HG03565 (cell line): ENCODE measurements at regions not wholly inside any gene's neighbourhood (a gene's known extent, or its start where the extent isn't known, plus 50 kb on each side); places are given as distances from the start of the nearest gene placed in this dataset.

ENCODE experiments used
- ATAC-seq: cut with Tn5 transposase; IDR thresholded peaks from one replicate; pipeline ENCODE4 v1.9.1; 2021; ENCODE audit warnings: mild to moderate bottlenecking, moderate library complexity; ENCODE audit not compliant: unreplicated experiment

DNA sequence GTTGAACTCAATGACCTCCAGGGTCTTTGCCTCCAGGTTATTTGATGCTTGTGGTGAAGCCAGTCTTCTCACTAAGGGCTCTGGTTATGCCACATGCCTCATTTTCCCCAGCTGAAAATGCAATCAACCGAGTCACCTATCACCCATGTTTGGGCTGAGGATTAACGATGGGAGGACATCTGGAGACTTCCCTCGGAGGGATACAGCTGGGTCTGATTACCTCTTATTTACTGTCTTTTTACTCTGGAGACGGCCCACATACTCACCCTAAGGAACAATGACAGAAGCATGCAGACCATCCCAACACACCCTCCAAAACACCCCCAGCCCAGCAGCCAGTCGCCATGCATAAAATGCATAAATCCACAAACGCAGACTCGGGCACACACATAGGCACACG, 187.4 kb downstream of the OPA1 start:
- no peak for ATAC-seq

DNA sequence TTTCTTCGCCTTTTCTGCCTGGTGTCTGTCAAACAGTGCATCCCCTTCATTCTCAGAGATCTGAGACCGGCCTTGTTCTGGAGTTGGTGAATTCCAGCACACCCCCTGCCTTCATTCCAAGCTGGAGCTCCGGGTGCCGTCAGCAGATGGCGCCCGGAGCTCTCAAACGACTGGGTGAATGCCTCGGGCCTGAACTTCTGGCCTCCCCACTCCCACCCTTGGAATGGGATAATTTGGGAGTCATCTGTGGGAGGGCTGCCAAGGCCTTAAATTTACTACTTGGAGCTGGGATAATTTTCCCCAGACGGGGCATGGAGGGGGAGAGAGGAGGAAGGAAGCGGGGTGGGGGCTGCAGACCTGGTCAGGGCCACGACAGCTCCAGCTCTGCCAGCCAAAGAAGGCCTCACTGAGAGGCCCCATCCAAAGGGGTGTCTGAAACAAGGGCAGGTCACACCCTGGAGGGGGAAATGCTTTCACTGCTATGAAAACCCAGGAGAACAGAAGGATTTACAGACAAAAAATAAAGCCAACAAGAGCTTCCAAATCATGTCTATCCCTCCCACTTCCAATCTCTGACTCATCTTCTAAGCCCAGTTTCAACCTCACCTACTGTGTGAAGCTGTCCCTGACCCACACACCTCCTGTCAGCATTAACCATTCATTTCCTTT, 187.9 kb downstream of the OPA1 start:
- no peak for ATAC-seq

DNA sequence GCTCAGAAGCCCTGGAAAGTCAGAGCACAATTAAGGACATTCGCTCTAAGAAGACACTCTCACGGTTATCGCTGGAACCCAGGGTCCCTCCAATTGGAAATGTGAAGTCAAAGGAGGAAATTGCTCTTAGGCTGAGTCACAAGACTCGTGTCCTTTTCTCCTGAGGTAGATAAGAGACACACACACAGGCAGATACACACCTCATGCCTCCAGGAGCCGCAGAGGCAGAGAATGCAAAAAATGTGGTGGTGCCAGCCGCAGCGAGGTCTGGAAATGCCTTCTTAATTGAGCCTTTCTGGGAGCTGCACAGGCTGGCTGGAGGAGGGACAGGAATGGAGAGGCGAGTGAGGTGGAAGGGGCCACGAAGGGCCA, 189.3 kb downstream of the OPA1 start:
- no peak for ATAC-seq

GRCh38 chr3:193782747-193783146, 189.7 kb downstream of the OPA1 start:
- ATAC-seq = no peak

DNA sequence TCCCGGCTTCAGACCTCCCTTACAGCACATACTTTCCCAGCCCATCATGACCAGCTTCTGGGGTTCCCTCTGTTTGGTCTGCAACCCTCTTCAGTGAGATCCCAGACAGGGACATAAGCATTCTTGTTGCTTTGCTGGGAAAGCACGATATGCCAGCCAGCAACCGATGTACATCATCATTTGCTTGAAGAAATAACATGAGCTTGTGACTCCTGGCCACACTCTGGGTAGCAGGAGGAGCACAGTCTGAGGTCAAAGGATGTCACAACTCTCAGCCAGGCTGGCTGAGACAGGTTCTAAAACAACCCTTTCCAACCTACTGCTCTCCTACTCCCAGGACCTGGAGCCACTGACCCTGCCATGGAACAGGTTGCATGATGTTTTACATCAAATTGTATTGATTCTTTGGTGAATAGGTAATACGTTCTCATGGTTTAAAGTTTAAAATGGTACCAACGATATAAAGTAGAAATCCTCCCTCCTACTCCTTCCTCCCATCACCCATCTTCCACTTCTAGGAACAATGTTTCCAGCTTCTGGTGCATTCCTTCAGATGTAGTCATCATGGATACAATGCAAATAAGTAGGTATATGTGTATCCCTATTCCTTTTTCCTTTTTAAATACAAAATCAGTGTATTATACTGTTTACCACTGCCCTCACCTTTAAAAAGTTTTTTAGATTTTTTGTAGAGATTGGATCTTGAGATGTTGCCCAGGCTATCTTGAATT, 190.3 kb downstream of the OPA1 start:
- ATAC-seq = no peak

GRCh38 chr3:193784822-193785221, 191.8 kb downstream of the OPA1 start:
- ATAC-seq = no peak

GRCh38 chr3:193787496-193787870, 194.5 kb downstream of the OPA1 start:
- no peak for ATAC-seq

GRCh38 chr3:193788189-193788991, 195.4 kb downstream of the OPA1 start:
- ATAC-seq = peak; percentile 53

DNA sequence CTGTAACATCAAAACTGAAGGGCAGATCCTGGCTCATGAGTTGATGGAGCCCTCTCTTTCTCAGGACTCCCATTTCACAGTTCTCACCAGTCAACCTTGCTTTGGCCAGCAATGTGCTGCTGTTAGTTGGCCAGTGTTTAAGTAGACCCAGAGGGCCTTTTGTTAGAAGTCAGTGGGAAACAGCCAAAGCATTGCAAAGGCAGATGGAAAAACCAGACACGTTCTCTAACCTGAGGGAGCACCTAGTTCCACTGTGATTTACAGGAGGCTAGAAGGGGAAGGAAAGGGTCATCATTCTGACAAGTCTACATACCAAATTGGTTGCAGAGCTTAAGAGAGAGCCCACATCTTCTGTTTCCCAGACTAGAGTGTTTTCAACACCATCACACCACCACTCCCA, 196.4 kb downstream of the OPA1 start:
- no peak for ATAC-seq

DNA sequence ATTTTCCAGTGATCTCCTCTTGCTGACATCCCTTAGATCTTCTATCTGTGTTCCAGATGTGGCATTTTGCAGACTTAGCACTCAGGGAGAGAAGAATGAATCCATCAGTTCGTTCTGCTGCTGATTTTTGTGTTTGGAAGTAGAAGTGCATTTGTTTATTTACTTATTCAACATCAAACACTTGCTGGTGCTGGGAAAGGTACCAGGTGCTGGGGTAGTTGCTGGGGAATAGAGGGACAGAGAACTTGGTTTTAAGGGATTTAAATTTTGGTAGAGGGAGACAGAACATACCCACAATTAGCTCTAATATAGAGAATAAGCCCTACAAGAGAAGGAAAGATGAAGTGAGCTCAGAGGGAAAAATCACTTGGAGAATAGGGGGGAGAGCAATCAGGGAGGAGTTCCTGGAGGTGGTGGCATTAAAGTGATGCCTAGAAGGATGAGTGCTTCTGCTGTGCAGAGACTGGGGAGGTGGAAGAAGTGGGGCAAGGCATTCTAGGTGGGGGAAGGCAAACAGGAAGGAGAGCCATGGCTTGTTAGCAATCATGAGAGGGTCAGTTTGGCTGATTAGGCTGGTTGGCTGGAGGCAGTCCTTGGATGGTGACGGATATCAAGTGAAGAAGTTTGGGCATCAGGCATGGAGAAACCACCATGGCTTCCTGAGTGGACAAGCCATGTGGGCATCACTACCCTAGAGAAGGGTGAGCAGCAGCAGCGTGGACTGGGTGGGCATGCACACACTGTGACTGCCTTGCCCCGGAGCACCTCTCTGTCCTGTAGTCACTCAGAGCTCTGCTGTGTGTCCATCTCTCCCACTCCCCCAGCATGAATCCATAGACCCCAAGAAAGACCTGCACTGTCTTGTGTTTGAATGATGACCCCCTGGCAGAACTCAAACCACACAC, 197.3 kb downstream of the OPA1 start:
- no peak for ATAC-seq

DNA sequence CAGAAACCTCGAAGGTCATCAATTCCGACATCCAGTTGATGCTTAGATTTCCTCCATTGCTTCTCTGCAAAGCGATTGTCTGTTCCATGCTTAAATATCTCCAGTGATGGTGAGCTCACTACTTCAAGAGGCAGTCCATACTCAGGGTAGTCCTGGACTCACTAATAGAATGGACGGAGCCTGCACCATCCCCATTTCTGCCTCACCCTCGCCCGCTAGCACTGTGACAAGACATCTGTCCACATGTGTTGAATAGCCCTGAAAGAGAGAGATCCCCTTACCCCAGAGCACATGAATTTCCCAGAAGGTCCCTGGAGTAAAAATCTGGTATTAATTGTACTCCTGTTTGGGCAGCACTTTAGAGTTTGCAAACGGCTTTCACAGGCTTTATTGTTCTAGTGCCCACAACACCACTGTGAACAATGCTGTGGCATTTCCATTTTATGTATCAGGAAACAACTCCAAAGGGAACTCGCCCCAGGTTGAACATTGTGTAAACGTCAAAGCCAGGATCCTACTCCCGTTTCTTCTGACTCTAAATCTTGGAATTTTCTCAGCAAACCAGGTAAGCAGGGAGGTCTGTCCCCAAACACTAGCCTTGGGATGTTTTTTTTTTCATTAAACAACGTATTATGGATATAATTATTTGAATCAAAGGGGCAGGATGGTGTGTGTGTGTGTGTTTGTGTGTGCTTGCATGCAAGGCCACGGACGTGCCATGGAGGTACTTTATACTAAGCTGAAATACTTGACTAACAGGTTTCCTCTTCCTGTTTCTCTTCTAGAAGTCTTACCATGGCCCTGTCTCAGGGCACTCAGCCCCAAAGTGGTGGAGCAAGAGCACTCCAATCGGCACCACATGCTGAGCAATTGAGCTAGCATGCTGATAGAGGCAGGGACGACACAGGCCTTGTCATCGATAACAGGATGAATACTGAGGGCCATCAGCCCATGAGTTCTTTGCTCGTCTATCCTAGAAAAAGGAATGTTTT, 198.3 kb downstream of the OPA1 start:
- ATAC-seq = no peak

DNA sequence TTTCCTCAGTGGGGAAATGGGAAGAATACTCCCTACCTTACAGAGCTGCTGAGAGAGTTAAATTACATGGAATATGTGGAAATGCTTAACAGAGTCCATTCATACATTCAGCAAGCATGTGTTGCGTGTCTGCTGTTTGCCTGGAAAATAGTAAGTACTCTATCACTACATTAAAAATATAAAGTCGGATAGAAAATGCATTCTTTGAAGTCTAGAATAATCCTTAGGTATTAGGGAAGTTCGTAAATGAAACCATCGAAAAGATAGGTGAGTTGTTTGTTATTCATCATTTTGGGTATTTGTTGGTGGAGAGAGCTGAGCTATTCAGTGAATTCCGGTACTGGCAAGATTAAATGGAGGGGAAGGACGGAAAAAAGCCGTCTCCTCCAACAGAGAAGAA, 200.1 kb downstream of the OPA1 start:
- ATAC-seq = no peak

DNA sequence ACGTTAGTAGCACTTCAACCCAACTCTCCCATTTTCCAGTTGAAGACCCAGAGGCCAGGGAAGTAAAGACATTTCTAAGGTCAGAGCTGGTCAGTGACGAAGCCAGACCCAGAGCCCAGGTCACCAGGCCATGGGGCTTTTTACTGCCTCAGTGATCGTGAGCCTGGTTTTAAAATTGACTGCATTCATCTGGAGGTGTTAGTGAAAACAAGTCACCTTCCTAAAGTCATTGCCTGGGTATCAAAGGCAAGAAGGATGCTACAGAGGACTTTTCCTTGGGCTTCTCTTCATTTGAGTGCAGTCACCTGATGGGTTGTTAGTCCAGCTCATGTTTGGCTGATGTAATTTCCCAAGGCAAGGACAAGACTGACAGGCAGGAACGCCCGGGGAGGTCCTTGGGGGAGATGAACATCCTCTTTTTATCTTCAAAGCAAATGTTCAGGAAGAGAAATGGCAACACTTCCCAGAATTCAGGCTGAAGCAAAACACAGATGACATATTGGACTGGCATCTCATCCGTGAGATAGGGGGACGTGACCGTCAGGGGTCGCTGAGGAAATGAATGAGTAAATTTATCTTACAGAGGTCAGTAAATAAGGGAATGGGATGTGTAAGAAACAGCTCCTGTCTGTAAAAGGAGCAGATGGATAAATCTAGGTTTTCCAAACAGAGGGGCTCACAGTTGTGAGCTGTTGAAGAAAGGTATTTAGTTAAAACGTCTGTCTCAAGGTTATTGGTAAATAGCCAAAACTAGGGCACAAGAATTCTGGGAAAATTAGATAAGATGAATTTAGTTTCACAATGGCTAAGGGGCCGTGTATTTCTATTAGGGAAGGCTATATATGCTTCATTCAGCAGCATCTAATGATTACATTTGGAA, 201.2 kb downstream of the OPA1 start:
- no peak for ATAC-seq

- ATAC-seq = no peak
Measured at GRCh38 chr3:193795062-193795690, 202.2 kb downstream of the OPA1 start.

DNA sequence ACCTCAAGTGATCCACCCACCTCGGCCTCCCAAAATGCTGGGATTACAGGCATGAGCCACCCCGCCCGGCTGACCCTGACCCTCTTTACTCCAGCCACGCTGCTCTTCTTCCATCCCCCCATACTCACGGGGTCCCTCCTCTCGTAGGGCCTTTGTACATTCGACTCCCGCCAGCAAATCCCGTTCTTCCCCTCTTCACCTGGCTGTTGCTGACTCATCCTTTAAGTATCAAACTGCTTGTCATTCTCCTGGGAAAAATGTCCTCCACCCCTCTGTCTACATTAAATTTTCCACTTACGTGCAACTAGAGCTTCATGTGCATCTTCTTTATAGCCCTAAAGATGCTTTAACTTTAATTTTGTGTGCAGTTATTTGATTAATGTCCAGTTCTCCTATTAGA, 203.1 kb downstream of the OPA1 start:
- ATAC-seq = no peak

DNA sequence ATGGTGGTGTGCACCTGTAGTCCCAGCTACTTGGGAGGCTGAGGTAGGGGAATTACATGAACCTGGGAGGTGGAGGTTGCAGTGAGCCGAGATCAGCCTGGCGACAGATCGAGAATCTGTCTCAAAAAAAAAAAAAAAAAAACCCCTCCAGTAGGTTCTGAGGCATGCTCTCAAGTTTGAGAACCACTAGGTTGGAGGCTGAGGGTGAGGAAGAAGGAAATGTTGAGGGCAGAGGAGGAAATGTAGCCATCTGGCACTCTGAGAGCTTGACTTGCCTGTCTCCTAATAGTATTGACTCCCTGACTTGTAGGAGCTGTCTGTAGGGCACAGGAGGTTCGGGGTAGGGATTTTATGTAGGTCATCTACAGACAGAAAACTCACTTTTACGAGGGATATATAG, 204.6 kb downstream of the OPA1 start:
- no peak for ATAC-seq

GRCh38 chr3:193798051-193798450, 205.0 kb downstream of the OPA1 start:
- ATAC-seq = no peak
